ENCODE measurements at regions not wholly inside any gene's neighbourhood (a gene's known extent, or its start where the extent isn't known, plus 50 kb on each side); places are given as distances from the start of the nearest gene placed in this dataset.
"Not testable (repeated sequence)": the region's sequence is repeated elsewhere in the genome, so short reads cannot be mapped to it uniquely, and the experiment has no call there.

GRCh38 chr5:68021916-68022315 is 193.6 kb upstream of the PIK3R1 start:
- no peak for TF ChIP-seq CTCF (IDR thresholded peaks at IDR 0.05)
- no peak for TF ChIP-seq POLR2A (IDR thresholded peaks at IDR 0.05)
- TF ChIP-seq EP300 (IDR thresholded peaks at IDR 0.05): no peak
- 77% methylated on average over 4 of the region's 4 CpGs for WGBS, 2 donors
- no peaks in the 10 kb centered on the region for H3K9me3 ChIP-seq
- no peak overlapping the region for H3K27ac ChIP-seq
- no peaks in the 10 kb centered on the region for H3K27me3 ChIP-seq
- no peaks in the 10 kb centered on the region for H3K36me3 ChIP-seq
- no peak for DNase-seq (ENCODE audit: low spot score in 2 of 2)
- H3K4me1 ChIP-seq: peaks cover 0 to 2% (median 0%) of the 10 kb centered on the region in 4 donors
- no peak overlapping the region for H3K4me3 ChIP-seq

- 66 to 80% methylated on average over 2 of the region's 2 CpGs for WGBS, 2 donors
- Histone ChIP-seq H3K4me1 (no peaks in the 10 kb centered on the region), H3K9me3 (no peaks in the 10 kb centered on the region), H3K4me3 (no peak overlapping the region), H3K27ac (no peak overlapping the region), H3K36me3 (no peaks in the 10 kb centered on the region), H3K27me3 (no peaks in the 10 kb centered on the region)
- no peak for DNase-seq (ENCODE audit: low spot score in 2 of 2)
- no peak for TF ChIP-seq POLR2A (IDR thresholded peaks at IDR 0.05)
- TF ChIP-seq CTCF (IDR thresholded peaks at IDR 0.05): no peak
- no peak for TF ChIP-seq EP300 (IDR thresholded peaks at IDR 0.05)
These were observed 194.3 kb upstream of the PIK3R1 start for GRCh38 chr5:68021227-68021626.

GRCh38 chr5:68020461-68020969 is 195.0 kb upstream of the PIK3R1 start:
- not testable (repeated sequence) for H3K27me3 ChIP-seq; H3K36me3 ChIP-seq; DNase-seq (ENCODE audit: low spot score in 2 of 2); H3K27ac ChIP-seq; H3K4me3 ChIP-seq; H3K9me3 ChIP-seq; H3K4me1 ChIP-seq
- 93 to 97% methylated on average over 18 to 39 of the region's 41 CpGs for WGBS, 2 donors

GRCh38 chr5:68015381-68016302 is 199.9 kb upstream of the PIK3R1 start:
- WGBS, 2 donors: 45 to 56% methylated on average over 6 of the region's 6 CpGs
- TF ChIP-seq CTCF (IDR thresholded peaks at IDR 0.05) (no peak), EP300 (IDR thresholded peaks at IDR 0.05) (no peak), POLR2A (IDR thresholded peaks at IDR 0.05) (no peak)
- Histone ChIP-seq H3K27me3 (no peaks in the 10 kb centered on the region), H3K9me3 (no peaks in the 10 kb centered on the region), H3K4me1 (peaks cover 0 to 29% (median 0%) of the 10 kb centered on the region in 4 donors), H3K36me3 (no peaks in the 10 kb centered on the region), H3K4me3 (no peak overlapping the region), H3K27ac (peak overlapping the region in 3 of 4 donors; percentile 35 to 68 (median 67))
- no peak for DNase-seq (ENCODE audit: low spot score in 2 of 2)

GRCh38 chr5:68012831-68013230 is 202.7 kb upstream of the PIK3R1 start:
- no peaks in the 10 kb centered on the region for H3K27me3 ChIP-seq
- H3K36me3 ChIP-seq: no peaks in the 10 kb centered on the region
- 84 to 92% methylated on average over 1 of the region's 1 CpG for WGBS, 2 donors
- no peaks in the 10 kb centered on the region for H3K9me3 ChIP-seq
- no peak overlapping the region for H3K4me3 ChIP-seq
- H3K4me1 ChIP-seq: peaks cover 0 to 29% (median 0%) of the 10 kb centered on the region in 4 donors
- DNase-seq (ENCODE audit: low spot score in 2 of 2): no peak
- H3K27ac ChIP-seq: no peak overlapping the region
- no peak for TF ChIP-seq CTCF (IDR thresholded peaks at IDR 0.05)
- no peak for TF ChIP-seq EP300 (IDR thresholded peaks at IDR 0.05)
- no peak for TF ChIP-seq POLR2A (IDR thresholded peaks at IDR 0.05)

All from tibial nerve (tissue), 4 donors.